Peyer's patch (tissue), 4 donors: ENCODE measurements at regions not wholly inside any gene's neighbourhood (a gene's known extent, or its start where the extent isn't known, plus 50 kb on each side); places are given as distances from the start of the nearest gene placed in this dataset.
A peak's percentile ranks its signal among the peaks of the same experiment; 100 is the strongest.

Source experiments
- DNase-seq, 3 donors: peaks; one replicate each; pipeline ENCODE4 v3.0.0-alpha.2; 2017 to 2019
- H3K27ac ChIP-seq, 4 donors: fragments of 200-600 bp; sonication (generic); one replicate each; pipeline ENCODE4 v1.5.1; 2016 to 2019
- H3K27me3 ChIP-seq, 2 donors: fragments of 200-600 bp; sonication (generic); one replicate each; pipeline ENCODE4 v1.5.1; 2019
- H3K36me3 ChIP-seq, 3 donors: fragments of 200-600 bp; sonication (generic); one replicate each; pipeline ENCODE4 v1.5.1; 2016 to 2019
- H3K4me1 ChIP-seq, 4 donors: fragments of 200-600 bp; sonication (generic); one replicate each; pipeline ENCODE4 v1.5.1; 2016 to 2019
- H3K4me3 ChIP-seq, 4 donors: fragments of 200-600 bp; sonication (generic); 1 replicate in 3 of 4; 2 replicates in 1 of 4; pipeline ENCODE4 v1.5.1; 2016 to 2019; ENCODE audit warnings: mild to moderate bottlenecking in 1 of 4
- H3K9me3 ChIP-seq, 4 donors: fragments of 200-600 bp; sonication (generic); one replicate each; pipeline ENCODE4 v1.5.1; 2016 to 2019; ENCODE audit warnings: mild to moderate bottlenecking in 1 of 4
- CTCF ChIP-seq, 6 experiments: fragments of 450-650 bp in 4 of 6; fragments of 200-600 bp in 2 of 6; sonication (generic) in 1 of 6; IDR thresholded peaks; one replicate each; pipeline ENCODE4 v1.5.1; 2017 to 2019; ENCODE audit warnings: antibody characterized with exemption in 6 of 6, mild to moderate bottlenecking in 3 of 6, moderate library complexity in 1 of 6
- POLR2A ChIP-seq, 2 donors: fragments of 450-650 bp; IDR thresholded peaks; one replicate each; pipeline ENCODE4 v1.5.1; 2017; ENCODE audit warnings: antibody characterized with exemption in 2 of 2, mild to moderate bottlenecking in 2 of 2, moderate library complexity in 2 of 2

- Histone ChIP-seq H3K4me1 (peaks cover 0 to 7% (median 0%) of the 10 kb centered on the region in 4 donors), H3K27ac (peak overlapping the region in 3 of 4 donors; percentile 18 to 78 (median 68)), H3K4me3 (no peak overlapping the region), H3K36me3 (no peaks in the 10 kb centered on the region), H3K27me3 (no peaks in the 10 kb centered on the region), H3K9me3 (no peaks in the 10 kb centered on the region)
- no peak for TF ChIP-seq POLR2A (IDR thresholded peaks at IDR 0.05)
- TF ChIP-seq CTCF (IDR thresholded peaks at IDR 0.05): no peak
- peak in 2 of 3 donors; percentile 76 to 88 for DNase-seq
These were observed 85.4 kb upstream of the CD53 start for GRCh38 chr1:110787328-110788071.

DNA sequence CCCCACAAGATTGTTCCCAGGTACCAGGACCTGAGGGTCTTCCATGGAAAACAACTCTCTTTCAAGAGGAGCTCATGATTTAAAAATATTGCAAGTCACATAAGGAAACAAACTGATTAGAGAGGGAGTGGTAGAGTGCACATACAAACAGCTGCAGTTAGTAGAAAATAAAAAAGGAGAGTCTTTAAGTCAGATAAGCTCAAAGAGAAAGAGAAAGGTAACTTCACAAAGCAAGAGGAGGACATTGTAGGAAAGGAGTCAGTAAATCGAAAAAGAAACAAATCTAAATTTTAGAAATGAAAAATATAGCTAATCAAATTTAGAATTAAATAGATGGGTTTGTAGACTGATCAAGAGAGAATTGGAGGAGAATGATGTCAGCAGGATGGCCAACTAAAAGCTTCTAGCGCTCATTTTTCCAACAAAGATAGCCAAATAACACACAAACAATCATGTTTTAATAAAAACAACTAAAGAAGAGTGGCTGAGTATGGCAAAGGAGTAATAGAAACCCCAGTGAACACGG is 86.1 kb upstream of the CD53 start:
- DNase-seq: no peak
- Histone ChIP-seq H3K9me3 (no peaks in the 10 kb centered on the region), H3K36me3 (no peaks in the 10 kb centered on the region), H3K4me3 (no peak overlapping the region), H3K27ac (peak overlapping the region in 3 of 4 donors; percentile 6 to 78 (median 18)), H3K27me3 (no peaks in the 10 kb centered on the region), H3K4me1 (peaks cover 0 to 7% (median 0%) of the 10 kb centered on the region in 4 donors)
- TF ChIP-seq CTCF (IDR thresholded peaks at IDR 0.05) (no peak), POLR2A (IDR thresholded peaks at IDR 0.05) (no peak)

DNA sequence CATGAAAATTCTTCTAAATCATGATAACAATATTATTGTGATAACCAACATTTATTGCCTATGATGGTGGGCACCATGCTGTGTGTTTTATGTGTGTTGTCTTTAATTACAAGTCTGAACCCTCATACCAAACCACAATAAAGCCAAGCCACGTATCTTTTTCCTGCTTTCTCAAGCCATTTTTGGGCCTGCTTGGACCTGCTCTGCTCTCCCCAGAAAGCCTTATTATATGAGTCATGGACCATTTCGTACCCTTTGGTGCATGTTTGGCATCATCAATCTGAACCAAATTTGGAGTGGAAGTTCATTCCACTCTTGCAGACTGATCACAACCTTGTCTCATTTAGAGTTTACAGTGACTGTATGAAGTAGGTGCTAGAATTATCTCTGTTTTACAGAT is 87.3 kb upstream of the CD53 start:
- Histone ChIP-seq H3K4me3 (no peak overlapping the region), H3K9me3 (no peaks in the 10 kb centered on the region), H3K27me3 (no peaks in the 10 kb centered on the region), H3K36me3 (no peaks in the 10 kb centered on the region), H3K27ac (peak overlapping the region in 2 of 4 donors; percentile 31 to 78), H3K4me1 (peaks cover 0 to 7% (median 0%) of the 10 kb centered on the region in 4 donors)
- TF ChIP-seq CTCF (IDR thresholded peaks at IDR 0.05): no peak
- no peak for TF ChIP-seq POLR2A (IDR thresholded peaks at IDR 0.05)
- DNase-seq: no peak

- TF ChIP-seq POLR2A (IDR thresholded peaks at IDR 0.05) (no peak), CTCF (IDR thresholded peaks at IDR 0.05) (no peak)
- H3K4me3 ChIP-seq: no peak overlapping the region
- DNase-seq: no peak
- H3K27ac ChIP-seq: no peak overlapping the region
- no peaks in the 10 kb centered on the region for H3K27me3 ChIP-seq
- no peaks in the 10 kb centered on the region for H3K36me3 ChIP-seq
- H3K4me1 ChIP-seq: peaks cover 0 to 7% (median 0%) of the 10 kb centered on the region in 4 donors
- no peaks in the 10 kb centered on the region for H3K9me3 ChIP-seq
These were observed 87.9 kb upstream of the CD53 start for GRCh38 chr1:110785055-110785454.

DNA sequence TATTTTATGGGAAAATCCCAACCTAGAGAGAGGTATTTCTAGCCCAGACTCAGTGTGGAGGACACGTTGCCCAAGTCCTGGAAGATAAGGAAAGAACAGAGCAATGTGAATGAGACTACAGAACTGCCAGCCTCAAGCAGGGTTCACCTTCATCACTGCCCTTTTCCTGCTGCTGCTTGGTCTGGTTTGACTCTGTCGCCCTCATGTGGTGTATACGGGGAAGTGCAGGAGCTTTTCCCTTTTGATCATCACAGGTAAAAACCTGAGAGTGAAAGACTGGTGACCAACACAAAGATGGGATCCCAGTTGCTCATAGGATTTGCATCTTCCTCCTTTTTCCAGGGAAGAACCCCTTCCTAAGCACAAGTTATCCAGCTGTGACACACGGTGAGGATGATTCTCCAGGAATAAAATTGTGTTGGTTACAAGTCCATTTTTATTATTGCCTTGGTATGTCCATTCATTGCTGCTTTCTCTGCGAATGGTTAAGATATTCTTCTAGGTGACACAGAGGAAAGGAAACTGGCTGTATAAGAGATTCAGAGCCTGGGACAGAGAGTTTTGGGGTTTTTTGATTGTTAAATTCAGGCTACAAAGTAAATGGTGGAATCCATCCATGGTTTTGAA is 89.5 kb upstream of the CD53 start:
- H3K27me3 ChIP-seq: no peaks in the 10 kb centered on the region
- H3K4me3 ChIP-seq: no peak overlapping the region
- H3K4me1 ChIP-seq: peaks cover 0 to 7% (median 0%) of the 10 kb centered on the region in 4 donors
- peak; percentile 81 to 95 (median 88) for TF ChIP-seq CTCF (IDR thresholded peaks at IDR 0.05)
- TF ChIP-seq POLR2A (IDR thresholded peaks at IDR 0.05): no peak
- H3K9me3 ChIP-seq: no peaks in the 10 kb centered on the region
- no peaks in the 10 kb centered on the region for H3K36me3 ChIP-seq
- peak in 2 of 3 donors; percentile 50 to 76 for DNase-seq
- peak overlapping the region in 1 of 4 donors; percentile 3 for H3K27ac ChIP-seq
